Endothelial cell of hepatic sinusoid (primary cell): ENCODE measurements at regions not wholly inside any gene's neighbourhood (a gene's known extent, or its start where the extent isn't known, plus 50 kb on each side); places are given as distances from the start of the nearest gene placed in this dataset.

ENCODE experiments used
- in situ Hi-C: cut with HindIII; loops from 2 replicates; pipeline ENCODE4 v1.10.0; 2017; ENCODE audit warnings: low sequenced_read_pairs

DNA sequence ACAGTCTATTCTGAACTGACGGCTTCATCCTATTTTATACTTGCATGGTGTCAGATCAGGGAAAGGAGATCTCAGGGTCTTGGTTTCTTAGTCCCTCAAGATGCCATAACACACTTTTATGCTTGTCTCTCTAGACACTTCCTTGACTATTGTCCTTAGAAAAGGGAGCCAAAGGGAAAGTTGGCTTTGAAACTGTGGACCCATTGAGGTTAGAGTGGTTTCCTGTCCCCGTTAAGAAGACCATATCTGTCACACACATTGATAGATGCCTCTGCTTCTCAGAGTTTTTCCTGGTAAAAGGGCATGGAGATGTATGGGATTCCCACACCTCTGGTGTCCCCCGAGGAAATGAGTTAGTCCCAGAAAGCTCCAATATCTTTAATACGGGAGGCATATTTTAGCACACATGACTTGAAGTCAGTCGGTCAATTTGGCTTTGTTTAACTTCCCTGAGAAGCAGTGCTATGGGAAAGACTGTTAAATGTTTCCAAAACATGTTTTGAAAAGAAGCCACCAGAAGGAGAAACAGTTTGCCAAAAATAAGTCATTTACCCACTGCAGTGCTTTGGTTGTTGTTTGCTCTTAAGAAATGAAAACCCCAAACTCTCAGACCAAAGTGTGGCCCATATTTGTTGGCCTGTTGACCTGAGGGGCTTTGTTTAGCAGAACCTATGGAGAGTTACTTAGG is 133.4 kb upstream of the CXCR4 start:
- in situ Hi-C loops, result no loop called here

- in situ Hi-C loops, result no loop called here
Observed at GRCh38 chr2:136250131-136250530, 132.2 kb upstream of the CXCR4 start.

DNA sequence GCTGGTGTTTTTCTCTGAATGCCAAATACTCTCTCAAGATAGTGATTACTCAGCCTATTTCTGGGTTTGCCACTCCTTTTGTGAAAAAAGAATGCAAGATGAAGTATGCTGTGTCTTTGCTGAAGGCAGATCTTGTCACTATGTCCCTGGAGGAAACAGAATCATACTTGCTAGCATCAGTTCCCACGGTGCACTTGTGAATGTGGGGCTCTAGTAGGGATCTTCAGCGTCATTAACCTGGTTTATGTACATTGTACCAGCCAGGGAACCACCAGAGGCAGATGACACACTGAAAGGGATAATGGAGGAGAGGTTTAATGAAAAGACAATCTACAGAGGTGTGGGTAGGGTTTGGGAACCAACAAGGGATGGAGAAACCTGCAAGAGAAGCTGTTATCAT is 131.0 kb upstream of the CXCR4 start:
- in situ Hi-C loops, result no loop called here

DNA sequence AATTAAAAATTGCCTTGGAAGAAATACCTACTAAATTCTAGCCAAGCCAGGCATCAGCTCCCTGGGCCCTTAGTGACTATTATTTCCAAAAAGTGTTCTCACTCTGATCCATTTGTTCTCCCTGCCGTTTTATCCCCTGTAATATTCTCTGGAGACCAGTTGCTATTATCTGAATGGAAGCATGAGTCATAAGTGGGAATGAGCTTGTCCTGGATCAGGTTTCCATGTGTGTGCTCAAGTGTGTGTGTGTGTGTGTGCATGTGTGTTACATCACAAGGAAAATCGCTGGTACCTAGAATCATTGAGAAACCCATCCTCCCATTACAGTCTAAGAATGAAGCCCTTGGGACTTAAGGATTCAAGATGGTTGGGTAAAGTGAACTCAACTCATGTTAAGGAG is 130.3 kb upstream of the CXCR4 start:
- in situ Hi-C loops, result no loop called here

DNA sequence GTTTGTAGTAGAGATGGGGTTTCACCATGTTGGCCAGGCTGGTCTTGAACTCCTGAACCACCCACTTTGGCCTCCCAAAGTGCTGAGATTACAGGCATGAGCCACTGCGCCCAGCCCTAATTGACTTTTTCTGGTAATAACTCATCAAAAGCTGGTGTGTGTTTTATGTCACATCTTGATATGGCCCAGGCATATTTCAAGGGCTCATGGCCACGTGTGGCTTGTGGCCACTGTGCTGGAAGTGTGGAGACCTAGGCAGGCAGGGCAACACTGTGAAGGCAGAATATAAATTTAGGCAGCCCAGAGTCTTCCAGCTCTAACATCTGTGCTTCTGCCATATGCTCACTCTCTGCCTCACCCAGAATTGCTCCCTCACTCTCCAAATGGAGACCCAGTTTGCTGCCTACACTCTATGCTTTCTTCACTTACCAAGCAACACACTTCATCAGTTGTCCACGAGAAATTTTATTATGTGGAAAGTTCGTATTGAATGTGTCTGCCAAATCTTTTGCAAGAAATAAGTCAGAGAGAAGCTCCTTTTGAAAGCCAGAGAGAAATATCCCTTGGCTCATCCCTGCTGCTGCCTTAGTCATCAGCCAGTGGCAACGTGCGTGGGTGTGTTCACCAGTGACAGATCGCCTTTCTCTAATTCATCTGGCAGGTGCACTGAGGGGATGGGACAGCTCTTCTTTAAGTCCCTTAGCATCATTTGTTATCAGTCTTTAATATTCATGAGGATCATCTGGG is 129.4 kb upstream of the CXCR4 start:
- in situ Hi-C loops, result no loop called here

DNA sequence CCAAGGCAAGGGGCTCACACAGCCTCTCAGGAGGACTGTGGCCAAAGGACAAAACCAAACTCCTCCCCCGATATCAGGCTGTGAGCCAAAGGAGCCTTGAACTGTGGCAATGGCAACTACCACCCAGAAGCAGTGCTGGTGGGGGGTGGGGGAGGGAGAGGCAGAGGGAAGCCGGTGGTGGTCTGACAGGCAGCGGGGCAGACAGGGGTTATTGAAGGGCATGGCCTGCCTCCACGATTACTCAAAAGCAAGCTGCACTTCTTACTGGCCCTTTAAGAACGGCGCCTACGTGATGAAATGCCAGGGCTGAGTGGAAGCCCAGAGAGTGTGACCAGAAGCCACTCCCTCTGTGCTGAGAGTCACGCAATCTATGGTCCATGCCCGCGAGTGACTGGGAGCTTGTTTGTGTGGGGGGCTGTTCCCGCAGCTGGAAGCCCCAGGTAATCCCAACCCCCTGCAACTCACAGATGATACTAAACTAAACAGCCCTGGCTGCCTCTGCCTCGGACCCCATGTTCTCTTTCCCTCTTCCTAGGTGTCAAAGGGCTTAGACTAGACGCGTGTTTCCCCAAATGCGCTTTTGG is 128.2 kb upstream of the CXCR4 start:
- in situ Hi-C loops, result no loop called here

- in situ Hi-C loops, result no loop called here
Observed at GRCh38 chr2:136245211-136245610, 127.3 kb upstream of the CXCR4 start.

- in situ Hi-C loops, result no loop called here
Observed at GRCh38 chr2:136244536-136244885, 126.6 kb upstream of the CXCR4 start.

DNA sequence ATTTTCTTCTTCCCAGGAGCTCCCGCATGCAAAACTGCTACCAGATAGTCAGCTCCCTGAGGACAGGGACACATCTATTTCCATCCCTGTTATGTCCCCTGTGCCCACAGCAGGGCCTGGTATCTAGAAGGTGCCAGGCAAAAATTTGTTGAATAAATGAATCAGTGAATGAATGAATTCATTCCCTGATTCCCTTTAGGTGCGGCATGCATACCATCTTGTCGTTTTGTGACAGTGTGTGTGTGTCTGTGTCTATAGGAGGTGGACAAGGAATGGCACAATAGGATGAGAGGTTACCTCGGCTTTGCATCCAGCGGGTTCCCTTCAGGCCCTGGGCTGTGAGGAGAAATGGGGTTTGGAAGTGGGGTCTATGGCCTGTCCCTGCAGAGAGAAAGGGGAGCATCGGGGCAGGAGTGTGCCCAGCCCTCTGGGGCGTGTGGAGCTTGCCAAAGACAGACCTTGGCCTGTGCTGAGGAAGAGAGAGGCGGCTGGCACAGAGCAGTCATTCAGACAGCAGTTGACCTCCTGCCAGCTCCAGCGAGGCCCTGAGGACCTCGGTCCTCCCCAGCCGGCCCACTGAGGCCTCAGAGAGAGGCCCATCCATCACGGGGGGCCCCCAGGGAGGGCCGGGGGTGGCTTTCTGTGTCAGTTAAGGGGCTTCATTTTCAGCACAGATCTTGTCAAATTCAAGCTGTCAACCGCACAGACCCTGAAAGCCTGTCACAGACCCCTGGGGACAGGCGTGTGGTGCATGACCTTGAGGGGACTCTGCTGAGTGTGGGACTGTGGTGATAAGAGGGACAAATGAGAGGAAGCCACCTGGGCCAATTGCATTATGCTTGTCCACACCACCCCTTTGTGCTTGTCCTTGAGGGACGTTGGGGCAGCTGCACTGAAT is 125.9 kb upstream of the CXCR4 start:
- in situ Hi-C loops, result no loop called here

DNA sequence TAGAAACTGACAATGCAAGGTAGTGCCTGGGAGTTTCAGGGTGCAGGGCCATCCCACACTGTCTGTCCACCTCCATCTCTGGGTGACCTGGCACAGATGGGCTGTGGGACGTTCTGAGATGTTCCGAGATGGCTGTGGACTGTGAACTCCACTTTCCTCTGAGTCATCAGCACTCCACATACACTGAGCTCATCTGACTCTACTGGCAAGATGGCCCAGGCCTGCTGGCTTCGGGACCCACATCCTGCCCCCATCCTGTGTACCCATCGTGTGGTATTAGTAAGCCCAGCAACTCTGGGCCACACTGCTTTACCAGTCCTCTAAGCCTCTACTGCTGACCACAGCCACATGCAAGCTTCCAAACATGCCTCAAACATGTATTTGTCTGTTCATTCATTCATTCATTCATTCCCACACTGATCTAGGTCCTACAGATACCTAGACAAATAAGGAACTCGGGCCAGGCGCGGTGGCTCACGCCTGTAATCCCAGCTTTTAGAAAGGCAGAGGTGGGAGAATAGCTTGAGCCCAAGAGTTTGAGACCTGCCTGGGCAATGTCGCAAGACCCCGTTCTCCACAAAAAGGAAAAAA is 124.8 kb upstream of the CXCR4 start:
- in situ Hi-C loops, result no loop called here

DNA sequence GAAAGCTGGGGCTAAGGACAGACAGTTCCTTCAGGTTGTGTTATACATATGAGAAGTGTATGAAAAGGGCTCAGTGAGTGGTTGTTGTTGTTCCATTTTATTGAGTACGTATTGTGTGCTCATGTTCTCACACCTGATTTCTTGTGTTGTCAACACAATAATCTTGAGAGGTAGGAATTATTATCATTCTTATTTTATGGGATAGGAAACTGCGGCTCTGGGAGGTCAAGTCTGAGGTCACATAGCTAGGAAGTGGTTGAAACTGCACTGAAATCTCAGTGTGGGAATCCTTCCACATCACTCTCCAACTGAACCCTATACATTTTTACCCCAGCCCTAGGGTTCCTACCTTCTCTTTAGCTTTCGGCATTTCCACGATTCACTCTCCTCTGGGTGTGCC is 124.2 kb upstream of the CXCR4 start:
- in situ Hi-C loops, result no loop called here

DNA sequence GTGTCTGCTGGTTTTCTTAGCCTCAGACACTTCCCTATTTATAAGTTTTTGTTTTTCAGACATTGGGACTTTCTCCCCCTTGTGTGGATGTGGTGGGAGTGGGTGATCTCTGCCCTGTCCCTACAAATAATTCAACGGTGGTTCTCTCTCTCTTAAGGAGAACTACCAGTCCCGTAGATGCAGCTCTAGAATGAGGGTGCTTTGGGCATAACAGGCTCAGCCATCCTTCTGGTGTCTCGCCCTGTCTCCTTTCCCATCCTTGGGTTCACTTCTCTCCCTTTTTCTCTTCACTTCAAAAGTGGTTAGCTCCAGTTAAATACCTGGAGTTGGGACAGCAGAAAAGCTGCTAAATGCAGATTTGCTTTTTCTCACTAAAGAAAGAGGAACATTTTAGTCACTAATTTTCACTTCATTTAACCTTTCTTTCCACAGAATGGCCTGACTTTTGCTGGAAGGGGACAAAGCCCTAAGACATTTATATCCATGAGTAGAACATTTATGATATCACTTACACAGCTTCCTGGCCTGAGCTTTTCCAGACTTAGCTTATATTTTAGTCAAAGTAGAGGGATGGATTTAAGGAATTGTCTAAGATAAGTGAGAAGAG is 121.2 kb upstream of the CXCR4 start:
- in situ Hi-C loops, result no loop called here

GRCh38 chr2:136238286-136239078 is 120.5 kb upstream of the CXCR4 start:
- in situ Hi-C loops, result no loop called here

DNA sequence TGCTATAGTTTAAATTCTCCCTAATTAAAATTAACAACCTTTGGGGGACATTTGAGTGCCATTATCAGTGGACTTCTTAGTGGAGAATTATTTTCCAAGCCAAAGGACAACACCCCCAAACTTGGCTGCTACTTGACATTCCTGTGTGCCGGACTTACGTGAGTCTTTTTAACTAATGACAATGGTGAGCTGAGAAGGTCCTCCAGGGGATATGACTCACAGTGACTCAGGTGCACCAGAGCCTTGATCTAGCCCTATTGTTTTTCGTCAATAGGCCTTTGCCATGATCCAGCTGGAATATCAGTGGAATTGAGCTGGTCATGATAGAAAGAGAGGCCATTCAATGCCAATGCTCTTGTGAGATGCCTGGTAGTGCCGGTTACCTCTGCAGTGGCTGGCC is 118.1 kb upstream of the CXCR4 start:
- in situ Hi-C loops, result no loop called here

GRCh38 chr2:136235546-136235945 is 117.6 kb upstream of the CXCR4 start:
- in situ Hi-C loops, result no loop called here

- in situ Hi-C loops, result no loop called here
Observed at GRCh38 chr2:136234261-136234660, 116.3 kb upstream of the CXCR4 start.

DNA sequence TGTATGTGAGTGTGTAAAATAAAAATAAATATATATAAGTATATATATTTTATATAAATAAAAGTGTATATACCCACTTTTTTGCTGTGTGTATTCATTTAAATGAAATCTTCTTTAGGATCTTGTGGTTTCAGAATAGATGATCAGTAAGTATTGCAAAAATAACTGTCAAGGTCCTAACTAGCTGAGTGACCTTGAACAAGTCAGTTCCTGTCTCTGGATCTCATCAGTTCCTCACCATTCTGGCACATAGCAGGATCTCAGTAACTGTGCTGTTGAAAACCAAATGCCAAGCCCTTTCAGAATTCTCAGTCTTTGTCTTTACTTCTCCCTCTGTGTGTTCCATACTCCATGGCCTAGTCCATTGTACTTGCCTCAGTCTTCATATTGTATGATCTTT is 115.3 kb upstream of the CXCR4 start:
- in situ Hi-C loops, result no loop called here

- in situ Hi-C loops, result no loop called here
Observed at GRCh38 chr2:136232456-136233172, 114.7 kb upstream of the CXCR4 start.

GRCh38 chr2:136230464-136230863 is 112.5 kb upstream of the CXCR4 start:
- in situ Hi-C loops, result no loop called here
